Keratinocyte (primary cell): ENCODE measurements at regions not wholly inside any gene's neighbourhood (a gene's known extent, or its start where the extent isn't known, plus 50 kb on each side); places are given as distances from the start of the nearest gene placed in this dataset.

Source experiments
- CTCF ChIP-seq, 3 experiments: IDR thresholded peaks in 1 of 3; conservative IDR thresholded peaks in 1 of 3; optimal IDR thresholded peaks in 1 of 3; 2 replicates in 2 of 3; 3 replicates in 1 of 3; pipeline versions ENCODE3 to v1.5.1; 2011; ENCODE audit warnings: low read length in 3 of 3, mild to moderate bottlenecking in 3 of 3, moderate library complexity in 2 of 3, control low read depth in 1 of 3, inconsistent platforms in 1 of 3; ENCODE audit not compliant: insufficient read depth in 2 of 3; ENCODE audit errors: extremely low read depth in 1 of 3
- EZH2 ChIP-seq: IDR thresholded peaks from one replicate; pipeline ENCODE4 v1.6.1; 2012; ENCODE audit warnings: inconsistent platforms, mild to moderate bottlenecking, low read length, moderate library complexity

GRCh38 chr11:37621662-37622061 is 1023.6 kb upstream of the RAG2 start:
- no peak for TF ChIP-seq CTCF (optimal IDR thresholded peaks at IDR 0.05 in 1 of 3, IDR thresholded peaks at IDR 0.05 in 1 of 3, conservative IDR thresholded peaks at IDR 0.05 in 1 of 3; ENCODE audit: extremely low read depth in 1 of 3, insufficient read depth in 2 of 3, low read length in 3 of 3)
- no peak for TF ChIP-seq EZH2
